ENCODE measurements at regions not wholly inside any gene's neighbourhood (a gene's known extent, or its start where the extent isn't known, plus 50 kb on each side); places are given as distances from the start of the nearest gene placed in this dataset.

DNA sequence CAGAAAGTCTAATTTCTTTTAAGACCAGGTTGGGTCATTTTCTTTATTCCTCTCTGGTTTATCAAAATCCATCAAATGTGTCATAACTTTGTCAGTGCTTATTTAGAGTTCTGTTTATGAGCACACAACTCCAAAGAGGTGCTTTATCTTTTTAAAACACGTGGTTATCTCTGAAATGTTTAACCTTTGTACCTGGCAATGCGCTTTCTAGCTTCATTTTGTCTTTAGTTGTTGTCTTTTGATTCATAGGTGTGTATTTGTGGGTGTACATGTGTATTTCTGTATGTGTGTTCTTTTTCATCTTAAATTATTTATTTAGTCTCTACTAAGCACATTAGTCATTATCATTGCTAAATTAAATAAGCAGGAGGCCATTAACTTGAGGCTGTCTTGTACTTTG lies 251.4 kb downstream of the JRKL start:
- TF ChIP-seq, protein P1, sequence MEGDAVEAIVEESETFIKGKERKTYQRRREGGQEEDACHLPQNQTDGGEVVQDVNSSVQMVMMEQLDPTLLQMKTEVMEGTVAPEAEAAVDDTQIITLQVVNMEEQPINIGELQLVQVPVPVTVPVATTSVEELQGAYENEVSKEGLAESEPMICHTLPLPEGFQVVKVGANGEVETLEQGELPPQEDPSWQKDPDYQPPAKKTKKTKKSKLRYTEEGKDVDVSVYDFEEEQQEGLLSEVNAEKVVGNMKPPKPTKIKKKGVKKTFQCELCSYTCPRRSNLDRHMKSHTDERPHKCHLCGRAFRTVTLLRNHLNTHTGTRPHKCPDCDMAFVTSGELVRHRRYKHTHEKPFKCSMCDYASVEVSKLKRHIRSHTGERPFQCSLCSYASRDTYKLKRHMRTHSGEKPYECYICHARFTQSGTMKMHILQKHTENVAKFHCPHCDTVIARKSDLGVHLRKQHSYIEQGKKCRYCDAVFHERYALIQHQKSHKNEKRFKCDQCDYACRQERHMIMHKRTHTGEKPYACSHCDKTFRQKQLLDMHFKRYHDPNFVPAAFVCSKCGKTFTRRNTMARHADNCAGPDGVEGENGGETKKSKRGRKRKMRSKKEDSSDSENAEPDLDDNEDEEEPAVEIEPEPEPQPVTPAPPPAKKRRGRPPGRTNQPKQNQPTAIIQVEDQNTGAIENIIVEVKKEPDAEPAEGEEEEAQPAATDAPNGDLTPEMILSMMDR (IDR thresholded peaks at IDR 0.05) = no peak
- no peak for TF ChIP-seq POLR2A (IDR thresholded peaks at IDR 0.05)
